ENCODE measurements at regions not wholly inside any gene's neighbourhood (a gene's known extent, or its start where the extent isn't known, plus 50 kb on each side); places are given as distances from the start of the nearest gene placed in this dataset.
A peak's percentile ranks its signal among the peaks of the same experiment; 100 is the strongest.

DNA sequence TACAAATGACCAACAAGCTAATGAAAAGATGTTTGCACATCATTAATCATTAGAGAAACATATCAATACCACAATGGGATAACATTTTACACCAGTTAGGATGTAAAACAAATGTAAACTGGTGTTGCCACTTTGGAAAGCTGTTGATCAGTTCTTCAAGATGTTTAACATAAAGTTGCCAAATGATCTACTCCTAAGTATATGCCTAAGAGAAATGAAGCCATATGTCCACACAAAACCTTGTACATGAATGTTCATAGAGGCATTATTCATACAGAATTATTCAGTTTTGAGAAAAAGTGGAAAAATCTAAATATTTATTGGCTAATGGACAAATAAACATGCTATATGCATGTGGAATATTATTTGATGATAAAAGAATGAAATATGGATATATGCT lies 136.9 kb upstream of the KITLG start:
- Histone ChIP-seq H3K79me2 (ENCODE audit: insufficient read depth, low read length) (no peaks in the 10 kb centered on the region), H3K27me3 (ENCODE audit: control insufficient read depth in 2 of 2, insufficient read depth in 2 of 2, low read length in 2 of 2) (no peaks in the 10 kb centered on the region), H4K20me1 (ENCODE audit: insufficient read depth, low read length) (no peaks in the 10 kb centered on the region), H3K4me1 (ENCODE audit: control insufficient read depth in 1 of 2, insufficient read depth in 2 of 2, low read length in 2 of 2) (no peaks in the 10 kb centered on the region), H3K36me3 (replicated peaks in 1 of 2; ENCODE audit: control insufficient read depth in 1 of 2, insufficient read depth in 2 of 2, low read length in 2 of 2) (no peaks in the 10 kb centered on the region), H3K9ac (ENCODE audit: insufficient read depth, low read length, poor library complexity, severe bottlenecking) (no peak overlapping the region), H3K4me2 (replicated peaks; ENCODE audit: extremely low read depth, low read length, poor library complexity, severe bottlenecking) (no peak overlapping the region), H3K9me3 (replicated peaks in 1 of 2; ENCODE audit: control insufficient read depth in 1 of 2, insufficient read depth in 1 of 2, low read length in 2 of 2) (no peaks in the 10 kb centered on the region), H2AFZ (ENCODE audit: insufficient read depth, low read depth, low read length, poor library complexity, severe bottlenecking) (no peak overlapping the region), H3K27ac (ENCODE audit: low read depth in 1 of 2, low read length in 2 of 2) (no peak overlapping the region), H3K4me3 (replicated peaks in 1 of 3; ENCODE audit: low read depth in 2 of 3, low read length in 3 of 3) (no peak overlapping the region)
- Mint-ChIP-seq H3K27ac (no peak overlapping the region), H3K4me1 (no peaks in the 10 kb centered on the region), H3K4me3 (no peak overlapping the region), H3K36me3 (no peaks in the 10 kb centered on the region), H3K9me3 (peaks cover 0 to 11% (median 6%) of the 10 kb centered on the region in 7 donors), H3K27me3 (ENCODE audit: low read depth in 3 of 3) (no peaks in the 10 kb centered on the region)
- DNase-seq = no peak
- TF ChIP-seq, protein P1, sequence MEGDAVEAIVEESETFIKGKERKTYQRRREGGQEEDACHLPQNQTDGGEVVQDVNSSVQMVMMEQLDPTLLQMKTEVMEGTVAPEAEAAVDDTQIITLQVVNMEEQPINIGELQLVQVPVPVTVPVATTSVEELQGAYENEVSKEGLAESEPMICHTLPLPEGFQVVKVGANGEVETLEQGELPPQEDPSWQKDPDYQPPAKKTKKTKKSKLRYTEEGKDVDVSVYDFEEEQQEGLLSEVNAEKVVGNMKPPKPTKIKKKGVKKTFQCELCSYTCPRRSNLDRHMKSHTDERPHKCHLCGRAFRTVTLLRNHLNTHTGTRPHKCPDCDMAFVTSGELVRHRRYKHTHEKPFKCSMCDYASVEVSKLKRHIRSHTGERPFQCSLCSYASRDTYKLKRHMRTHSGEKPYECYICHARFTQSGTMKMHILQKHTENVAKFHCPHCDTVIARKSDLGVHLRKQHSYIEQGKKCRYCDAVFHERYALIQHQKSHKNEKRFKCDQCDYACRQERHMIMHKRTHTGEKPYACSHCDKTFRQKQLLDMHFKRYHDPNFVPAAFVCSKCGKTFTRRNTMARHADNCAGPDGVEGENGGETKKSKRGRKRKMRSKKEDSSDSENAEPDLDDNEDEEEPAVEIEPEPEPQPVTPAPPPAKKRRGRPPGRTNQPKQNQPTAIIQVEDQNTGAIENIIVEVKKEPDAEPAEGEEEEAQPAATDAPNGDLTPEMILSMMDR (IDR thresholded peaks at IDR 0.05) = no peak
- intact Hi-C loops (cut with micrococcal nuclease) = no loop called here

DNA sequence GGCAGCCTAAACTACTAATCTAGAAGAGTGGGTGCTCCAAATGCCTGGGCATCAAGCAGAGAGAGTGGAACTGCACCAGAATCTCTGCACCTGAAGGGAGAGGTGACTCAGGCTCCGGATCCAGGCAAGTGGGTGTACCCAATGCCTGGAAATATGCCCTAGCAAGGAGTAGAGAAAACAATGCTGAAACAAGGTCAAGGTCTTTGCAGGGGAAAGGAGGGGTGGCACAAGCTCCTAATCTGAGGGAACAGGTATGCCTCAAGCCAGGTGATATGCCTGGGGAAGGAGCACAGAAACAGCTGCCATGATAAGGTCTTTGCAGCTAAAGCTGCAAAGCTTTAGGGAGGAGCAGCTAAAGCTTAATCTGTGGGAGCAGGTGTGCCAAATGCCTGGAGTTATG lies 136.0 kb upstream of the KITLG start:
- 100% methylated on average over 1 of the region's 1 CpG for WGBS (ENCODE audit: insufficient coverage)
- Histone ChIP-seq H3K79me2 (ENCODE audit: insufficient read depth, low read length) (no peaks in the 10 kb centered on the region), H4K20me1 (ENCODE audit: insufficient read depth, low read length) (no peaks in the 10 kb centered on the region), H3K36me3 (replicated peaks in 1 of 2; ENCODE audit: control insufficient read depth in 1 of 2, insufficient read depth in 2 of 2, low read length in 2 of 2) (no peaks in the 10 kb centered on the region), H3K27ac (ENCODE audit: low read depth in 1 of 2, low read length in 2 of 2) (no peak overlapping the region), H3K9me3 (replicated peaks in 1 of 2; ENCODE audit: control insufficient read depth in 1 of 2, insufficient read depth in 1 of 2, low read length in 2 of 2) (no peaks in the 10 kb centered on the region), H3K4me1 (ENCODE audit: control insufficient read depth in 1 of 2, insufficient read depth in 2 of 2, low read length in 2 of 2) (no peaks in the 10 kb centered on the region), H3K4me2 (replicated peaks; ENCODE audit: extremely low read depth, low read length, poor library complexity, severe bottlenecking) (no peak overlapping the region), H3K4me3 (replicated peaks in 1 of 3; ENCODE audit: low read depth in 2 of 3, low read length in 3 of 3) (no peak overlapping the region), H3K27me3 (ENCODE audit: control insufficient read depth in 2 of 2, insufficient read depth in 2 of 2, low read length in 2 of 2) (no peaks in the 10 kb centered on the region), H2AFZ (ENCODE audit: insufficient read depth, low read depth, low read length, poor library complexity, severe bottlenecking) (no peak overlapping the region), H3K9ac (ENCODE audit: insufficient read depth, low read length, poor library complexity, severe bottlenecking) (no peak overlapping the region)
- no peaks in the 10 kb centered on the region for H3K36me3 Mint-ChIP-seq
- TF ChIP-seq, protein P1 (IDR thresholded peaks at IDR 0.05) = no peak
- H3K4me1 Mint-ChIP-seq = no peaks in the 10 kb centered on the region
- H3K9me3 Mint-ChIP-seq = peaks cover 0 to 13% (median 9%) of the 10 kb centered on the region in 7 donors
- peak overlapping the region in 1 of 7 donors; percentile 64 for H3K27ac Mint-ChIP-seq
- no peaks in the 10 kb centered on the region for H3K27me3 Mint-ChIP-seq (ENCODE audit: low read depth in 3 of 3)
- intact Hi-C loops (cut with micrococcal nuclease) = no loop called here
- no peak for DNase-seq
- no peak overlapping the region for H3K4me3 Mint-ChIP-seq

Data from CD14-positive monocyte (primary cell).